ENCODE measurements at regions not wholly inside any gene's neighbourhood (a gene's known extent, or its start where the extent isn't known, plus 50 kb on each side); places are given as distances from the start of the nearest gene placed in this dataset.
A peak's percentile ranks its signal among the peaks of the same experiment; 100 is the strongest.

DNA sequence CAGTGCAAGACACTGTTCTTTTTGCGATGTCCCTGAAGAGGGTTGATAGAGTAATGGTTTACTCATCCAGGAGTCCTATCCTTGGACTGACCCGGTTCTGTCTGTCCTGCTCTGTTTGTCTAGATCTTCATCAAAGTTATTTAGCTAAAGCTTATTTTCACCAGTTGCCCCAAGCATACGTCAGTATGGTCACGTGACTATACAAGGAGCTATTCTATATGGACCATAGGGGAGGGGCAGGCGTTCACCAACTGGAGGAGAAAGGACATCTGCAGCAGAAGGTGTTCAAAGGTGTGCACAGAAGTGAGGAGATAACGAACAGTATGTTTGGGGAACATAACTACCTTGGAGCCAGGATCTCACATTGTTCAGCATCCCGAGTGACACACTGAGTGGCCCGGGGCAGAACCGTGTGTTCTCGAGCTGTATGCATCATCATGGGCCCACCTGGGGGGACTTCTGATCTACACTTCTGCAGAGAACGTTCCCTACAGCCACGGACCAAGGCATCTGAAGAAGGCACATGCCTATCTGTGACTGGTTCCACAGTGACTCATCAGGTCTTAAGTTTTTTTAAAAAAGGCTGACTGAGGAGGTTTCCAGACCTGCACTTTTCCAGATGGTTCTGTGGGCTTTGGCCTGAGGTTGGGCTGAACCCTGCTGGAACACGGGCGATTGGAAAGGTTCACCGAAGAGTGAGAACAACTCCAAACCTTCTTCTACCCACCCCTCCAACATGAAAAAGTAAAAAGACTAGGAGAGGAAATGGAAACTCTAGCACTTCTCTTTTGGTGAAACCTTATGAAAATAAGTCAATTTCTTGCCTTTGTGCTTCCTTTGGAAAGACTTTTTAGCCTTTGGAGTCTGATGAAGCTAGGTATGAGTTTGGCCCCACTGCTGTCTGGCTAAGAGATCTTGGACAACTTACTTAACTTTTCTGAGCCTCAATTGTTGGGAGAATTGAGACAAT lies 68.6 kb upstream of the YWHAQ start:
- WGBS, result 60% methylated on average over 12 of the region's 15 CpGs
- H4K91ac ChIP-seq (ENCODE audit: low read length), result no peak overlapping the region

DNA sequence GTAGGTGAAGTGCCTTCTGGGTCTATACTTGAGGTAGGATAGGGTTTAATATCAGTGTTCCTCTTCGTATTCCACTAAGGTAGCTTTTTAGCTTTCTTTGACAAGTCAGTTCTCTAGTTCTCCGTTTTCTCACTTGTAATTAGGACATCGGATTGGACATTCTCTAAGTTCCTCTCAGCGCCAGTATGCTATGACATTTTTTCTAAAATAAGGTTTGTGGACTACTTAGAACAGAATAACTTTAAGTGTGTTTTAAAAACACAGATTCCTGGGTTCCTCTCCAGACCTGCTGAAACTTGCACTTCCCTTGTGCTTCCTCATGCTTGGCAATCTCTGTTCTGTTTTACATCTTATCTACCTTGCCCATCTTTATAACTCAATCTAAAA lies 69.3 kb upstream of the YWHAQ start:
- no peak overlapping the region for H3K4me3 ChIP-seq (ENCODE audit: insufficient read depth in 1 of 2, low read depth in 1 of 2, low read length in 2 of 2)
- no peaks in the 10 kb centered on the region for H3K36me3 ChIP-seq (ENCODE audit: control insufficient read depth in 1 of 2, insufficient read depth in 2 of 2, low read depth in 1 of 2, low read length in 2 of 2)
- no peaks in the 10 kb centered on the region for H3K9me3 ChIP-seq (ENCODE audit: control insufficient read depth, low read length)
- H2AFZ ChIP-seq (ENCODE audit: low read depth, low read length), result no peak overlapping the region
- no peaks in the 10 kb centered on the region for H3K27me3 ChIP-seq (ENCODE audit: control insufficient read depth in 1 of 2, insufficient read depth in 1 of 2, low read length in 2 of 2)
- no peaks in the 10 kb centered on the region for H3K79me1 ChIP-seq (replicated peaks; ENCODE audit: low read length, poor library complexity, severe bottlenecking)
- peak overlapping the region; percentile 11 to 48 for H2BK12ac ChIP-seq (ENCODE audit: low read length in 2 of 2)
- H3K4me2 ChIP-seq (ENCODE audit: low read length, poor library complexity, severe bottlenecking), result no peak overlapping the region
- H3K18ac ChIP-seq (ENCODE audit: low read depth in 1 of 2, low read length in 2 of 2), result no peak overlapping the region
- peak overlapping the region; percentile 74 for H2AK5ac ChIP-seq (ENCODE audit: low read length, severe bottlenecking)
- peak overlapping the region in 1 of 2 experiments; percentile 34 for H3K4ac ChIP-seq (ENCODE audit: low read depth in 1 of 2, low read length in 2 of 2)
- no peak overlapping the region for H3K27ac ChIP-seq (ENCODE audit: low read length, poor library complexity, severe bottlenecking)
- H3K14ac ChIP-seq (ENCODE audit: low read length in 2 of 2), result no peak overlapping the region
- H2BK5ac ChIP-seq (ENCODE audit: low read depth, low read length, poor library complexity, severe bottlenecking), result no peak overlapping the region
- 81% methylated on average over 3 of the region's 4 CpGs for WGBS
- no peak overlapping the region for H2BK15ac ChIP-seq (ENCODE audit: low read depth, poor library complexity, severe bottlenecking)
- no peak overlapping the region for H4K91ac ChIP-seq (ENCODE audit: low read length)
- H3K9ac ChIP-seq (ENCODE audit: low read length), result no peak overlapping the region
- no peak overlapping the region for H3K23ac ChIP-seq (ENCODE audit: low read length in 2 of 2)
- H2BK120ac ChIP-seq (ENCODE audit: low read depth, low read length), result peak overlapping the region; percentile 43
- H3K4me1 ChIP-seq (ENCODE audit: control insufficient read depth, insufficient read depth, low read depth, low read length), result peaks cover 18% of the 10 kb centered on the region
- H4K8ac ChIP-seq (ENCODE audit: low read length), result no peak overlapping the region
- no peak for DNase-seq

More for the DNA sequence above, 68.6 kb upstream of the YWHAQ start:
- Histone ChIP-seq H3K27ac (ENCODE audit: low read length, poor library complexity, severe bottlenecking) (no peak overlapping the region), H3K4me3 (ENCODE audit: insufficient read depth in 1 of 2, low read depth in 1 of 2, low read length in 2 of 2) (no peak overlapping the region), H3K9ac (ENCODE audit: low read length) (no peak overlapping the region), H2AFZ (ENCODE audit: low read depth, low read length) (no peak overlapping the region), H2BK5ac (ENCODE audit: low read depth, low read length, poor library complexity, severe bottlenecking) (no peak overlapping the region), H2BK12ac (ENCODE audit: low read length in 2 of 2) (peak overlapping the region in 1 of 2 experiments; percentile 48), H3K18ac (ENCODE audit: low read depth in 1 of 2, low read length in 2 of 2) (no peak overlapping the region), H2BK15ac (ENCODE audit: low read depth, poor library complexity, severe bottlenecking) (no peak overlapping the region), H3K4ac (ENCODE audit: low read depth in 1 of 2, low read length in 2 of 2) (peak overlapping the region in 1 of 2 experiments; percentile 34), H3K23ac (ENCODE audit: low read length in 2 of 2) (no peak overlapping the region), H3K27me3 (ENCODE audit: control insufficient read depth in 1 of 2, insufficient read depth in 1 of 2, low read length in 2 of 2) (no peaks in the 10 kb centered on the region), H3K79me1 (replicated peaks; ENCODE audit: low read length, poor library complexity, severe bottlenecking) (no peaks in the 10 kb centered on the region), H3K4me2 (ENCODE audit: low read length, poor library complexity, severe bottlenecking) (no peak overlapping the region), H2BK120ac (ENCODE audit: low read depth, low read length) (no peak overlapping the region), H3K36me3 (ENCODE audit: control insufficient read depth in 1 of 2, insufficient read depth in 2 of 2, low read depth in 1 of 2, low read length in 2 of 2) (no peaks in the 10 kb centered on the region), H3K4me1 (ENCODE audit: control insufficient read depth, insufficient read depth, low read depth, low read length) (peaks cover 18% of the 10 kb centered on the region), H2AK5ac (ENCODE audit: low read length, severe bottlenecking) (peak overlapping the region; percentile 74), H4K8ac (ENCODE audit: low read length) (peak overlapping the region; percentile 66), H3K14ac (ENCODE audit: low read length in 2 of 2) (no peak overlapping the region), H3K9me3 (ENCODE audit: control insufficient read depth, low read length) (no peaks in the 10 kb centered on the region)
- DNase-seq, result peak; percentile 83

DNA sequence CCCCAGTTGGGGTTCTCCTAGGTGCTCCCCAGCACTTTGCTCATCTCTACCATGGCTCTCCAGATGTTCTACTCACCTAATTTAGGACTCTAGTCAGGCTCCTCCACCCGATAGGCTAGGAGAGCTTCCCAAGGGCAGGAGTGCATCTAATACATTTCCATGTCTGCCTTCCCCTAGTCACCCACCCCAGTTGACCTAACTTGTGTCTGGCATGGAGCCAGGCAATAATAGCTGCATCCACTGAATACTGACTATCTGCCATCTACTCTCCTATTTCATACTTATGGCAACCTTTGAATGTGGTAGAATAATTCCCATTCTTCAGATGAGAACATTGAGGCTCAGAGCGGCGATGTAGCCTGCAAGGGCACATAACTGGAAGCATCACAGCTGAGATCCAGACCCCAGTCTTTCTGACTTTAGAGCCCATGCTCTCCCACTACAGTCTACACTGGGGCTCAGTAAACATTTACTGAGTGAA lies 71.8 kb upstream of the YWHAQ start:
- H3K4me3 ChIP-seq (ENCODE audit: insufficient read depth in 1 of 2, low read depth in 1 of 2, low read length in 2 of 2), result peak overlapping the region in 1 of 2 experiments; percentile 21
- WGBS, result 99% methylated on average over 3 of the region's 3 CpGs
- H3K23ac ChIP-seq (ENCODE audit: low read length in 2 of 2), result no peak overlapping the region
- H3K18ac ChIP-seq (ENCODE audit: low read depth in 1 of 2, low read length in 2 of 2), result peak overlapping the region; percentile 80 to 88
- no peak overlapping the region for H2BK15ac ChIP-seq (ENCODE audit: low read depth, poor library complexity, severe bottlenecking)
- H2BK120ac ChIP-seq (ENCODE audit: low read depth, low read length), result peak overlapping the region; percentile 50
- peak overlapping the region in 1 of 2 experiments; percentile 11 for H3K14ac ChIP-seq (ENCODE audit: low read length in 2 of 2)
- H4K91ac ChIP-seq (ENCODE audit: low read length), result peak overlapping the region; percentile 34
- peak overlapping the region; percentile 51 for H3K9ac ChIP-seq (ENCODE audit: low read length)
- no peaks in the 10 kb centered on the region for H3K27me3 ChIP-seq (ENCODE audit: control insufficient read depth in 1 of 2, insufficient read depth in 1 of 2, low read length in 2 of 2)
- no peak for DNase-seq
- H3K36me3 ChIP-seq (ENCODE audit: control insufficient read depth in 1 of 2, insufficient read depth in 2 of 2, low read depth in 1 of 2, low read length in 2 of 2), result no peaks in the 10 kb centered on the region
- H2AK5ac ChIP-seq (ENCODE audit: low read length, severe bottlenecking), result peak overlapping the region; percentile 32
- H3K9me3 ChIP-seq (ENCODE audit: control insufficient read depth, low read length), result no peaks in the 10 kb centered on the region
- no peak overlapping the region for H3K27ac ChIP-seq (ENCODE audit: low read length, poor library complexity, severe bottlenecking)
- no peaks in the 10 kb centered on the region for H3K79me1 ChIP-seq (replicated peaks; ENCODE audit: low read length, poor library complexity, severe bottlenecking)
- no peak overlapping the region for H2AFZ ChIP-seq (ENCODE audit: low read depth, low read length)
- H4K8ac ChIP-seq (ENCODE audit: low read length), result no peak overlapping the region
- H3K4me2 ChIP-seq (ENCODE audit: low read length, poor library complexity, severe bottlenecking), result no peak overlapping the region
- H3K4me1 ChIP-seq (ENCODE audit: control insufficient read depth, insufficient read depth, low read depth, low read length), result peaks cover 14% of the 10 kb centered on the region
- H2BK12ac ChIP-seq (ENCODE audit: low read length in 2 of 2), result peak overlapping the region; percentile 51 to 75
- H3K4ac ChIP-seq (ENCODE audit: low read depth in 1 of 2, low read length in 2 of 2), result peak overlapping the region; percentile 13 to 65
- no peak overlapping the region for H2BK5ac ChIP-seq (ENCODE audit: low read depth, low read length, poor library complexity, severe bottlenecking)

DNA sequence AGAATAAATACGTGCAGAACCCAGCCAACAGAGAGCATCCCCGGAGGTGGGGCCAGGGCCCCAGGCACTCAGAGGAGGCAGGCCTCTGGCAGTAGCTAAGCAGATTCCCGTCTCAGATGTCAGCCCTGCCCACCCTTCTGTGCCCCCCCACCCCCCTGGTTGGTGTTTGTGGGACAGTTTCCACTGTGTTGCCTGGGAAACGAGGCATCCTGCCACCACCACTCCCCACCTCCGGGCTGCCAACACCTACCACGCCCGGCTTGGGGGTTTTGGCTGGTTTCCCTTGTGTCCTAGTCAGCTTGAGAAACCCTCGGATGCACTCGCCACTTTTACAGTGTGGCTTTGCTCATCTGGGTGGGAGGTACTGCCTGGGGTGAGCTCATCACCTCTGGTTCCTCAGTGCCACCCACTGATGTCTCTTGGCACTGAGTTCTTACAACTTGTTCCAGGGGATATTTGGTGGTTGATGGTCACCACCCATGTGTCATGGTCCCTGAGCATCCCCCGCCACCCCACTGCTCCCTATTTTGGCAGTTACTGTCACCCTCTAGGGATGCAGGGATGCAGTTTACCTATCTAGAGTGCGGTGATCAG lies 72.4 kb upstream of the YWHAQ start:
- Histone ChIP-seq H4K8ac (ENCODE audit: low read length) (peak overlapping the region; percentile 63), H2BK15ac (ENCODE audit: low read depth, poor library complexity, severe bottlenecking) (peak overlapping the region; percentile 26), H3K27me3 (ENCODE audit: control insufficient read depth in 1 of 2, insufficient read depth in 1 of 2, low read length in 2 of 2) (no peaks in the 10 kb centered on the region), H2BK120ac (ENCODE audit: low read depth, low read length) (peak overlapping the region; percentile 50), H2BK5ac (ENCODE audit: low read depth, low read length, poor library complexity, severe bottlenecking) (no peak overlapping the region), H3K36me3 (ENCODE audit: control insufficient read depth in 1 of 2, insufficient read depth in 2 of 2, low read depth in 1 of 2, low read length in 2 of 2) (no peaks in the 10 kb centered on the region), H2AFZ (ENCODE audit: low read depth, low read length) (peak overlapping the region; percentile 42), H3K9ac (ENCODE audit: low read length) (peak overlapping the region; percentile 51), H3K27ac (ENCODE audit: low read length, poor library complexity, severe bottlenecking) (peak overlapping the region; percentile 31), H3K4ac (ENCODE audit: low read depth in 1 of 2, low read length in 2 of 2) (peak overlapping the region; percentile 65 to 76), H3K18ac (ENCODE audit: low read depth in 1 of 2, low read length in 2 of 2) (peak overlapping the region; percentile 80 to 92), H3K4me2 (ENCODE audit: low read length, poor library complexity, severe bottlenecking) (no peak overlapping the region), H2BK12ac (ENCODE audit: low read length in 2 of 2) (peak overlapping the region; percentile 96 to 98), H3K79me1 (replicated peaks; ENCODE audit: low read length, poor library complexity, severe bottlenecking) (no peaks in the 10 kb centered on the region), H3K9me3 (ENCODE audit: control insufficient read depth, low read length) (no peaks in the 10 kb centered on the region), H3K4me1 (ENCODE audit: control insufficient read depth, insufficient read depth, low read depth, low read length) (peaks cover 14% of the 10 kb centered on the region), H3K14ac (ENCODE audit: low read length in 2 of 2) (no peak overlapping the region), H4K91ac (ENCODE audit: low read length) (peak overlapping the region; percentile 77), H3K4me3 (ENCODE audit: insufficient read depth in 1 of 2, low read depth in 1 of 2, low read length in 2 of 2) (peak overlapping the region in 1 of 2 experiments; percentile 23), H3K23ac (ENCODE audit: low read length in 2 of 2) (no peak overlapping the region), H2AK5ac (ENCODE audit: low read length, severe bottlenecking) (peak overlapping the region; percentile 33)
- DNase-seq, result peak; percentile 94
- 28% methylated on average over 6 of the region's 11 CpGs for WGBS
